CD14-positive monocyte (primary cell): ENCODE measurements at regions not wholly inside any gene's neighbourhood (a gene's known extent, or its start where the extent isn't known, plus 50 kb on each side); places are given as distances from the start of the nearest gene placed in this dataset.

Experiments used
- DNase-seq, 3 donors: peaks; one replicate each; pipeline ENCODE4 v3.0.0-alpha.2; 2011 to 2022
- H2AFZ ChIP-seq: 2 replicates; pipeline ENCODE4 v1.6.0; 2012; ENCODE audit warnings: mild to moderate bottlenecking, low read depth, low read length, inconsistent platforms; ENCODE audit not compliant: insufficient read depth, poor library complexity, severe bottlenecking
- H3K27ac ChIP-seq, 2 donors: 1 replicate in 1 of 2; 2 replicates in 1 of 2; pipeline ENCODE4 v1.5.1; 2012 to 2013; ENCODE audit warnings: low read length in 2 of 2, control low read depth in 1 of 2, inconsistent platforms in 1 of 2, low read depth in 1 of 2, mild to moderate bottlenecking in 1 of 2
- H3K27me3 ChIP-seq, 2 donors: one replicate each; pipeline versions ENCODE4 v1.6.0 to v1.6.1; 2011 to 2013; ENCODE audit warnings: low read length in 2 of 2; ENCODE audit not compliant: control insufficient read depth in 2 of 2, insufficient read depth in 2 of 2
- H3K36me3 ChIP-seq, 2 donors: replicated peaks in 1 of 2; 1 replicate in 1 of 2; 2 replicates in 1 of 2; pipeline versions ENCODE4 v1.5.1 to v1.6.1; 2012 to 2013; ENCODE audit warnings: low read length in 2 of 2, control low read depth in 1 of 2, inconsistent platforms in 1 of 2, mild to moderate bottlenecking in 1 of 2; ENCODE audit not compliant: insufficient read depth in 2 of 2, control insufficient read depth in 1 of 2
- H3K4me1 ChIP-seq, 2 donors: 1 replicate in 1 of 2; 2 replicates in 1 of 2; pipeline versions ENCODE4 v1.5.1 to v1.6.1; 2012 to 2013; ENCODE audit warnings: low read length in 2 of 2, control low read depth in 1 of 2, inconsistent platforms in 1 of 2, mild to moderate bottlenecking in 1 of 2, moderate library complexity in 1 of 2; ENCODE audit not compliant: insufficient read depth in 2 of 2, control insufficient read depth in 1 of 2
- H3K4me2 ChIP-seq: replicated peaks from 2 replicates; pipeline ENCODE3; 2012; ENCODE audit warnings: low read length, moderate library complexity, mild to moderate bottlenecking; ENCODE audit not compliant: poor library complexity, severe bottlenecking; ENCODE audit errors: extremely low read depth
- H3K4me3 ChIP-seq, 3 experiments: fragments of 200-600 bp in 1 of 3; sonication (generic) in 1 of 3; replicated peaks in 1 of 3; 1 replicate in 2 of 3; 2 replicates in 1 of 3; pipeline ENCODE4 v1.5.1; 2011 to 2013; ENCODE audit warnings: low read length in 3 of 3, mild to moderate bottlenecking in 3 of 3, control low read depth in 2 of 3, low read depth in 2 of 3, inconsistent platforms in 1 of 3, moderate library complexity in 1 of 3
- H3K79me2 ChIP-seq: 2 replicates; pipeline ENCODE4 v1.6.0; 2012; ENCODE audit warnings: mild to moderate bottlenecking, control low read depth, inconsistent platforms, low read length, moderate library complexity; ENCODE audit not compliant: insufficient read depth
- H3K9ac ChIP-seq: 2 replicates; pipeline ENCODE4 v1.6.0; 2017; ENCODE audit warnings: low read length, mild to moderate bottlenecking; ENCODE audit not compliant: insufficient read depth, poor library complexity, severe bottlenecking
- H3K9me3 ChIP-seq, 2 donors: replicated peaks in 1 of 2; 1 replicate in 1 of 2; 2 replicates in 1 of 2; pipeline versions ENCODE4 v1.5.1 to v1.6.1; 2012 to 2013; ENCODE audit warnings: low read length in 2 of 2, control low read depth in 1 of 2; ENCODE audit not compliant: control insufficient read depth in 1 of 2, insufficient read depth in 1 of 2
- H4K20me1 ChIP-seq: 2 replicates; pipeline ENCODE4 v1.6.0; 2012; ENCODE audit warnings: mild to moderate bottlenecking, low read length, control low read depth, moderate library complexity; ENCODE audit not compliant: insufficient read depth
- H3K27ac Mint-ChIP-seq, 7 donors: one replicate each; pipeline ENCODE4 v1.8.0; 2020; ENCODE audit warnings: mild to moderate bottlenecking in 7 of 7, mixed read lengths in 7 of 7, moderate library complexity in 6 of 7, inconsistent platforms in 2 of 7
- H3K27me3 Mint-ChIP-seq, 3 donors: one replicate each; pipeline ENCODE4 v1.8.0; 2021 to 2022; ENCODE audit warnings: low read depth in 3 of 3, mild to moderate bottlenecking in 3 of 3, mixed read lengths in 3 of 3, moderate library complexity in 3 of 3, inconsistent platforms in 1 of 3
- H3K36me3 Mint-ChIP-seq, 2 donors: one replicate each; pipeline ENCODE4 v1.8.0; 2020; ENCODE audit warnings: mixed read lengths in 2 of 2, inconsistent platforms in 1 of 2, mild to moderate bottlenecking in 1 of 2
- H3K4me1 Mint-ChIP-seq: one replicate; pipeline ENCODE4 v1.8.0; 2020; ENCODE audit warnings: mild to moderate bottlenecking, mixed read lengths
- H3K4me3 Mint-ChIP-seq, 2 donors: one replicate each; pipeline ENCODE4 v1.8.0; 2020; ENCODE audit warnings: mild to moderate bottlenecking in 2 of 2, mixed read lengths in 2 of 2, moderate library complexity in 1 of 2
- H3K9me3 Mint-ChIP-seq, 7 donors: one replicate each; pipeline ENCODE4 v1.8.0; 2020 to 2022; ENCODE audit warnings: mixed read lengths in 7 of 7, mild to moderate bottlenecking in 6 of 7, moderate library complexity in 6 of 7, inconsistent platforms in 2 of 7
- WGBS: methylation state at CpG from one replicate; pipeline ENCODE4 v1.1.5; 2013; ENCODE audit warnings: missing lambda C conversion rate; ENCODE audit not compliant: insufficient coverage; 5-methylcytosine and 5-hydroxymethylcytosine counted together
- intact Hi-C, 2 donors: fragments of 100-400 bp; cut with micrococcal nuclease; formaldehyde crosslinking; loops; one replicate each; pipeline versions ENCODE4 v1.15.0 to v1.15.1; 2023
- TF ChIP-seq, protein P1 (sequence below): fragments of 200-600 bp; IDR thresholded peaks from one replicate; pipeline ENCODE4 v1.8.0; 2022; ENCODE audit warnings: antibody characterized with exemption, mild to moderate bottlenecking

DNA sequence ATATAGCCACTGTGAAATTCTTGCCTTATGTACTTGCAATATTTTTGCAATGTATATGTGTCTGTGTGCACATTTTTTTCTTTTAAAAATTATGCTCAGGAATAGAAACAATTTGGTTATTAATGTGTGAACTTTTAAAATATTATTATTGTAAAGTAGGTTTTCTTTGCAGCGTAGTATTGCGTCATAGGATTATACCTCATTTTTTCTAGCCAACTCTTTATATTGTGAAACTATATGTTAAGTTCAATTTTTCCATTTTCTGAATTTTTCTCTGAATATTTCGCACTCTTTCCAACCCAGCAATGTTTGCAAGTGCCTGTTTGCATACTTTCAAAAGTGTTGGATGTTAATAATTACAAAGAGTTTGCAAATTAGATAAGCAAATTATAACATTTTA is 471.6 kb upstream of the LMO3 start:
- intact Hi-C loops = no loop called here
- no peaks in the 10 kb centered on the region for H3K36me3 Mint-ChIP-seq
- Histone ChIP-seq H2AFZ (no peak overlapping the region), H4K20me1 (no peaks in the 10 kb centered on the region), H3K9me3 (peaks cover 8 to 17% of the 10 kb centered on the region in 2 donors), H3K4me2 (no peak overlapping the region), H3K9ac (no peak overlapping the region), H3K27ac (no peak overlapping the region), H3K4me1 (no peaks in the 10 kb centered on the region), H3K27me3 (no peaks in the 10 kb centered on the region), H3K4me3 (no peak overlapping the region), H3K36me3 (no peaks in the 10 kb centered on the region), H3K79me2 (no peaks in the 10 kb centered on the region)
- no CpG with 5 or more reads among the region's 3 CpGs for WGBS
- no peaks in the 10 kb centered on the region for H3K4me1 Mint-ChIP-seq
- TF ChIP-seq, protein P1, sequence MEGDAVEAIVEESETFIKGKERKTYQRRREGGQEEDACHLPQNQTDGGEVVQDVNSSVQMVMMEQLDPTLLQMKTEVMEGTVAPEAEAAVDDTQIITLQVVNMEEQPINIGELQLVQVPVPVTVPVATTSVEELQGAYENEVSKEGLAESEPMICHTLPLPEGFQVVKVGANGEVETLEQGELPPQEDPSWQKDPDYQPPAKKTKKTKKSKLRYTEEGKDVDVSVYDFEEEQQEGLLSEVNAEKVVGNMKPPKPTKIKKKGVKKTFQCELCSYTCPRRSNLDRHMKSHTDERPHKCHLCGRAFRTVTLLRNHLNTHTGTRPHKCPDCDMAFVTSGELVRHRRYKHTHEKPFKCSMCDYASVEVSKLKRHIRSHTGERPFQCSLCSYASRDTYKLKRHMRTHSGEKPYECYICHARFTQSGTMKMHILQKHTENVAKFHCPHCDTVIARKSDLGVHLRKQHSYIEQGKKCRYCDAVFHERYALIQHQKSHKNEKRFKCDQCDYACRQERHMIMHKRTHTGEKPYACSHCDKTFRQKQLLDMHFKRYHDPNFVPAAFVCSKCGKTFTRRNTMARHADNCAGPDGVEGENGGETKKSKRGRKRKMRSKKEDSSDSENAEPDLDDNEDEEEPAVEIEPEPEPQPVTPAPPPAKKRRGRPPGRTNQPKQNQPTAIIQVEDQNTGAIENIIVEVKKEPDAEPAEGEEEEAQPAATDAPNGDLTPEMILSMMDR = no peak
- H3K27ac Mint-ChIP-seq = no peak overlapping the region
- H3K9me3 Mint-ChIP-seq = peaks cover 0 to 8% (median 4%) of the 10 kb centered on the region in 7 donors
- no peaks in the 10 kb centered on the region for H3K27me3 Mint-ChIP-seq
- no peak overlapping the region for H3K4me3 Mint-ChIP-seq
- DNase-seq = no peak

DNA sequence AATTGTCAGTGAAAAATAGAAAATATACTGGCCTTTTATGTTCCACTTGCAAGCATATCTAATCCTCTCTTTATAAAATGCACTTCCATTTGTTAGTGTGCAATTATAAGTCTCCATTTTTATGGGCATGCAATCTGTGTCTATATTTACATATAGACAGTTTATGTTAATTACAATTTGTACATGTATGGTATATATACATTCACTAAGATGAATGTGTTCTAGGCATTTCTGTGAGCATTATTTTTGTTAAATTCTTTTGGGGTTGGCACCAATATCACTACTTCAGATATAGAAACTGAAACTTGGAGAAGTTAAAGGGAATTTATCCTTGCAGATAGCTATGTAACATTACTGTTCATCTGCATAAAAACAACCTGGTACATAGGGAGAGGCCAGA is 470.8 kb upstream of the LMO3 start:
- H3K36me3 ChIP-seq = no peaks in the 10 kb centered on the region
- no peaks in the 10 kb centered on the region for H4K20me1 ChIP-seq
- no peak for DNase-seq
- no peaks in the 10 kb centered on the region for H3K27me3 ChIP-seq
- no peak overlapping the region for H3K4me3 ChIP-seq
- TF ChIP-seq, protein P1 = no peak
- Mint-ChIP-seq H3K4me1 (no peaks in the 10 kb centered on the region), H3K27ac (no peak overlapping the region), H3K4me3 (no peak overlapping the region), H3K9me3 (peaks cover 0 to 10% (median 3%) of the 10 kb centered on the region in 7 donors), H3K27me3 (no peaks in the 10 kb centered on the region), H3K36me3 (no peaks in the 10 kb centered on the region)
- H3K27ac ChIP-seq = no peak overlapping the region
- peaks cover 5 to 10% of the 10 kb centered on the region in 2 donors for H3K9me3 ChIP-seq
- no peaks in the 10 kb centered on the region for H3K79me2 ChIP-seq
- H3K9ac ChIP-seq = no peak overlapping the region
- H2AFZ ChIP-seq = no peak overlapping the region
- H3K4me1 ChIP-seq = no peaks in the 10 kb centered on the region
- intact Hi-C loops = no loop called here
- H3K4me2 ChIP-seq = no peak overlapping the region
